CD4-positive, alpha-beta T cell treated with Interleukin-6 at 100 ng/mL for 8 hours (primary cell): ENCODE measurements at regions not wholly inside any gene's neighbourhood (a gene's known extent, or its start where the extent isn't known, plus 50 kb on each side); places are given as distances from the start of the nearest gene placed in this dataset.

Source experiments
- DNase-seq: peaks from one replicate; pipeline ENCODE4 v3.0.0-alpha.2; 2020; ENCODE audit warnings: mixed read lengths, low spot score

GRCh38 chr20:63070301-63070625, 63.5 kb upstream of the BHLHE23 start:
- no peak for DNase-seq

GRCh38 chr20:63068711-63069367, 62.1 kb upstream of the BHLHE23 start:
- DNase-seq = no peak

GRCh38 chr20:63067721-63068560, 61.2 kb upstream of the BHLHE23 start:
- no peak for DNase-seq

GRCh38 chr20:63067266-63067635, 60.5 kb upstream of the BHLHE23 start:
- DNase-seq = no peak

GRCh38 chr20:63066506-63067265, 59.9 kb upstream of the BHLHE23 start:
- no peak for DNase-seq

- DNase-seq = no peak
Observed at GRCh38 chr20:63065911-63066310, 59.1 kb upstream of the BHLHE23 start.

GRCh38 chr20:63064745-63065711, 58.3 kb upstream of the BHLHE23 start:
- DNase-seq = no peak

- no peak for DNase-seq
Observed at GRCh38 chr20:63064310-63064709, 57.5 kb upstream of the BHLHE23 start.

GRCh38 chr20:63062188-63063140, 55.7 kb upstream of the BHLHE23 start:
- no peak for DNase-seq

- no peak for DNase-seq
Observed at GRCh38 chr20:63061771-63062100, 55.0 kb upstream of the BHLHE23 start.

- DNase-seq = no peak
Observed at GRCh38 chr20:63061051-63061770, 54.4 kb upstream of the BHLHE23 start.

GRCh38 chr20:63060057-63060991, 53.6 kb upstream of the BHLHE23 start:
- no peak for DNase-seq

- DNase-seq = no peak
Observed at GRCh38 chr20:63059684-63060056, 52.9 kb upstream of the BHLHE23 start.

GRCh38 chr20:63058696-63059335, 52.1 kb upstream of the BHLHE23 start:
- DNase-seq = no peak

- no peak for DNase-seq
Observed at GRCh38 chr20:63057171-63058117, 50.7 kb upstream of the BHLHE23 start.

- DNase-seq = peak; percentile 21
Observed at GRCh38 chr20:63056236-63057170, 49.7 kb upstream of the BHLHE23 start.
